ENCODE measurements at regions not wholly inside any gene's neighbourhood (a gene's known extent, or its start where the extent isn't known, plus 50 kb on each side); places are given as distances from the start of the nearest gene placed in this dataset.
"Not testable (repeated sequence)": the region's sequence is repeated elsewhere in the genome, so short reads cannot be mapped to it uniquely, and the experiment has no call there.

DNA sequence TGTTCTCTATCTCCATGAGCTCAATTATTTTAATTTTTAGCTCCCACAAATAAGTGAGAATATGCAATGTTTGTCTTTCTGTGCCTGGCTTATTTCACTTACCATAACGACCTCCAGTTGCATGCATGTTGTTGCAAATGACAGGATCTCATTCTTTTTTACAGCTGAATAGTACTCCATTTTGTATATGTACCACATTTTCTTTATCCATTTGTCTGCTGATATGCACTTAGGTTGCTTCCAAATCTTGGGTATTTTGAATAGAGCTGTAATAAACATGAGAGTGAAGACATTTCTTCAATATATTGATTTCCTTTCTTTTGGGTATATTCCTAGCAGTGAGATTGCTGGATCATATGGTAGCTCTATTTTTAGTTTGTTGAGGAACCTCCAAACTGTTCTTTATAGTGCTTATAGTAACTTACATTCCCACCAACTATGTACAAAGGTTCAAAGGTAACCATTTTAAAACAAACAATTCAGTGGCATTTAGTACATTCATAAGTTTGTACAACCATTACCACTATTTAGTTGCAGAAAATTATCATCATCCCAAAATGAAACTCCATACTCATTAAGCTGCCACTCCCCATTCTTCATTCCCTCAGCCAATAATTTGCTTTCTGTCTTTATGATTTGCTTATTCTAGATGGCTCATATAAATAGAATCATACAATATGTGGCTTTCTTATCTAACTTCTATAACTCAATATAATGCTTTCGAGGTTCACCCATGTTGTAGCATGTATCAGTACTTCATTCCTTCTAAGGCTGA is 255.9 kb upstream of the NFIA start:
- Mint-ChIP-seq H3K9me3 (peaks cover 8% of the 10 kb centered on the region), H3K27me3 (peaks cover 9% of the 10 kb centered on the region), H3K4me3 (no peak overlapping the region), H3K4me1 (no peaks in the 10 kb centered on the region), H3K27ac (no peak overlapping the region), H3K36me3 (no peaks in the 10 kb centered on the region)
- no peak for DNase-seq

DNA sequence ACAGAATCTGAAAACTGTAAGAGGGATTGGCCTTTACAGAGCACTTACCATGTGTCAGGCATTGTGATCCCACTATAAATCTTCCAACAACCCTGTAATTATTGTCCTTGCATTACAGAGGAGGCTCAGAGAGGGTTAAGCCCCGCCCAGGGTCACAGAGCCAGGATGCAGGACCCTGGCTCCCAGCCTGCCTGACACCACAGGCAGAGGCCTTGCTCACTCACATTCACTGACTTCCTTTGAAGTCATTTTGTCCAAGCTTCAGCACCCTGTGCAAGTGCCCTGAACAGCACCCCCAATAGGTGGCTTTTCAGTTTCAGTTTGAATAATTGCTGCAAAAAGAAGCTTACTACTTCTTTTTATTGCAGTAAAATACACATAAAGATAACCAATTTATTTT is 256.8 kb upstream of the NFIA start:
- DNase-seq, result no peak
- H3K4me3 Mint-ChIP-seq, result no peak overlapping the region

DNA sequence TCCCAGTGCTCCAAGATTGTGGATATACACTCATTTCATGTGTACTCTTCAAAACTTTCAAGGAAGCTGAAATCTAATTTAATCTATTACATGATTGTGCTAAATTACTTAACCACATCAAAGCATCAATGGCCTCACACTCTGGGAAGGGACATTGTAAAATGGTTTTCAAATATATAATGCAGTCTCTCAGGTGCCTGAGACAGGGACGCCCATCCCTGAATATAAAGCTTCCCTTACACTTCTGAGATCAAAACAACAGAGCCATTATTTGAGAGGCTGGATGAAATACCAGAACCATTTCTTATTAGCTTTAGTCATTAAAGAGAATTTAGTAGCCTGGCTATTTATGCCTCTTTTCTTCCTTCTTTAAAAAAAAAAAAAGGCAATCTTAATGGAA is 259.2 kb upstream of the NFIA start:
- DNase-seq, result no peak
- no peaks in the 10 kb centered on the region for H3K27me3 Mint-ChIP-seq
- H3K4me3 Mint-ChIP-seq, result no peak overlapping the region
- no peaks in the 10 kb centered on the region for H3K4me1 Mint-ChIP-seq
- no peak overlapping the region for H3K27ac Mint-ChIP-seq
- H3K9me3 Mint-ChIP-seq, result peaks cover 8% of the 10 kb centered on the region
- no peaks in the 10 kb centered on the region for H3K36me3 Mint-ChIP-seq

More for the DNA sequence above, 256.8 kb upstream of the NFIA start:
- H3K27me3 Mint-ChIP-seq, result peaks cover 1% of the 10 kb centered on the region
- H3K36me3 Mint-ChIP-seq, result no peaks in the 10 kb centered on the region
- no peaks in the 10 kb centered on the region for H3K4me1 Mint-ChIP-seq
- H3K27ac Mint-ChIP-seq, result no peak overlapping the region
- H3K9me3 Mint-ChIP-seq, result peaks cover 8% of the 10 kb centered on the region

DNA sequence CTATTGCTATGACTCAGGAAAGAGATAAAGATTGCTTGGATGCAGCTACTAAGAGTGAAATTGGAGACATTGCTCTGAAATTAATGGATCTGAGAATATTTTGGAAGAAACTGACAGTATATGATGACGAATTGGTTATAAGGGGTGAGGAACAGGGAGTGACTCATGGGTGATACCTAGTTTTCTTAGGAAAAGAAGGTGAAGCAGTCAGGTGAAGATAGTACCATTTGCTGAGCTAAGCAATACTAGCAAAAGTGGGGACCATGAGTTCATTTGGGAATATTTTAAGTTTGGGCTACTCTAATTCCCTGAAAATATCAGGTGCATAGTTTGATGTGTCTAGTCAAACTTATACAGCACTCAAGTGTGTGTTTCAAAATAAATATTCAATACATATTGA is 260.1 kb upstream of the NFIA start:
- Mint-ChIP-seq H3K9me3 (peaks cover 8% of the 10 kb centered on the region), H3K4me3 (no peak overlapping the region), H3K4me1 (no peaks in the 10 kb centered on the region), H3K27ac (no peak overlapping the region), H3K36me3 (no peaks in the 10 kb centered on the region), H3K27me3 (no peaks in the 10 kb centered on the region)
- no peak for DNase-seq

DNA sequence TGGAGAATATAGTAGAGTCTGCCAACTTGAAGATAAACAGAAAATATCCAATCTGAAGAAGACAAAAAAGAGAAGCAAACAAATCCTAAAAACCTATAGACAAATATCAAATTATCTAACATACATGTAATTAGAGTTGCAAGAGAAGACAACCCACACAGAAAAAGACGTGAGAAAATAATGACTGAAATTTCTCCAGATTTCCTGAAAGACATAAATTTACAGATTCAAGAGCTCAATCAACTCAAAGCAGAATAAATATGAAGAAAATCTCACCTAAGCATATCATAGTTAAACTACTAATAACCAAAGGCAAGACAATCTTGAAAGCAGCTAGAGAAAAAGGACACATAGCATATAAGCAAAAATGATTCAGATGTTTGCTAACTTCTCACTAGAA is 261.2 kb upstream of the NFIA start:
- H3K4me3 Mint-ChIP-seq, result no peak overlapping the region
- H3K27me3 Mint-ChIP-seq, result no peaks in the 10 kb centered on the region
- H3K9me3 Mint-ChIP-seq, result no peaks in the 10 kb centered on the region
- no peak for DNase-seq
- H3K27ac Mint-ChIP-seq, result no peak overlapping the region
- no peaks in the 10 kb centered on the region for H3K4me1 Mint-ChIP-seq
- H3K36me3 Mint-ChIP-seq, result no peaks in the 10 kb centered on the region

DNA sequence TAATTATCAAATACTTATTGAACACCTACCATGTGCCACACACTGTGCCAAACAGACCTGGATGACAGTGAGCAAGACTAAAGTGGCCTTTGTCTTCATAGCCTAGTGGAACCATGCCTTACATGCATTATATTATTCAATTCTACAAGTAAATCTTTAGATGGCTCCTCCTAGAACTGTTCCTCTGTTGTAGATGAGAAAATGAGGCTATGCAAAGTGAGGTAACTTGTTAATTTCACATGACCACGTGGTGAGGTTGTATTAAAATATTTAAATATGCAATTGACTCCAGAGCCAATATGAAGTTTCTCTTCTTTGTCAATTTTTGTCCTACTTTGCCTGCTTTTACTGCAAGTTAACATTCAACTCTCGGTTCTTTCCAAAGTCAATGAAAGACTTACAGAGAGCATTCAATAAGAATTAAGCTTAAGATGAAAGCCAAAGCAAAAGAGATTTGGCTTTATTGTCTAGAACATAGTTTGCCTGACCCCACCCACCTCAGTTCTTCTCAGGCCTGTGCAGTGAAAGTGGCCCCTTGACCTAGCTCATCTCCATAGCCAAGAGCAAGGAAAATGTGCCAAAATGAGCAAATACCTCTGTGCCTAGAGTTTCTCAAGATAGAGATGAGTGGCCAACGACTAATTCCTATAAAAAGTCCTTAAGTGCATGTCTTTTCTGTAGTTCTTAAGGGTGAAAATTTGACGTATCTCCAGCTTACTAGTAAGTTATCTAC is 263.2 kb upstream of the NFIA start:
- Mint-ChIP-seq H3K36me3 (no peaks in the 10 kb centered on the region), H3K9me3 (no peaks in the 10 kb centered on the region), H3K4me1 (no peaks in the 10 kb centered on the region), H3K4me3 (no peak overlapping the region), H3K27me3 (no peaks in the 10 kb centered on the region), H3K27ac (no peak overlapping the region)
- DNase-seq, result no peak

DNA sequence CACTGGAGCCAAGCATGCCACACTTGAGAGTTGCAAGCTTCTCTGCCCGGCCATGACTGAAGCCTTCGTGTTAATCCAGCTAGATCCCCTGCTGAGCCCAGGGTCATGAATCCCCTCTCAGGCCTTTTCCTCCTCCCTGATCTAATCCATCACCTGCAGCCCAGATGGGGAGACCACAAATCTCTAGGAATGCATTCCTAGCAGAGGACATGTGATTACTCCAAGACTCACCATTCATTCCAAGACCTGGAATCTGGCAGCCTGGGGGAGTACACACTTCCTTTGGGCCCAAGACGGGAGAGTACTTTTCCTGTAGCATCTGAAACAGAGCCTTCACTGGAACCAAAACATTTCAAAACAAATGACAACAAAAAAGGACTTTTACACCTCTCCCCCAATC is 269.3 kb upstream of the NFIA start:
- no peak for DNase-seq
- Mint-ChIP-seq H3K27ac (no peak overlapping the region), H3K9me3 (no peaks in the 10 kb centered on the region), H3K27me3 (peaks cover 3% of the 10 kb centered on the region), H3K4me1 (no peaks in the 10 kb centered on the region), H3K4me3 (no peak overlapping the region), H3K36me3 (no peaks in the 10 kb centered on the region)

DNA sequence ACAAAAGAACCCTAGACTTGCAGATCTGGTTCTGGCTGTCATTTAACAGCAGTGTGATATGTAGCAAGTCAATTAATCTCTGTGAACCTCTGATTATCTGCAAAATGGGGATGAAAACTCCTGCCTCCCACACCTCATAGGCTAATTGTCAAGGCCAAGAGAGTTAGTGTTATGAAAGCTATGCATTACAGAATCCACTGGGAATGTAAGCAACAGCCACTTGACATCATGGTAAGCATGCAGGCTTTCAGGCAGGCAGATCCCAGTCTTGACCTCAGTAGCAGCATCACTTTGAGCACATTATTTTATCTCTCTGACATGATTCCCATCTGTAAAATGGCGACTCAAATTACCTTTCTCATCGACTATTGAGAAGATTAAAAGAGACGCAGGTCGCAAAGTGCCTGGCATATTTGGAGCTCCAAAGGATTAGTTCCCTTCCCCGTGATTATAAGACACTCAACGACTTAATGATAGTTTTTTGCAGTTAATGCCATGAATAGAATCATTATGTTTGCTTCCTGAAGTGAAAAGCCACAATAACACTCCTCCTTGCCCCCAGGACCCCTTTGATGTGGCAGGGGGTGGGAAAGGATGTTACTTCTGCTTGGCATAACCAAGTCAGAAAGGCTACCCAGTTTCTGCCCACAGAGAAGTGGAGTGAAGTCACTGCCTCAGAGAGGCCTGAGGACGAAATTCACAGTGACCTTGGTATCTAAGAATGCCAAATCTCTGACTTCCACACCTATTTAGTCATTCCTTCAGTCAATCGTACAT is 273.0 kb upstream of the NFIA start:
- Mint-ChIP-seq H3K9me3 (peaks cover 9% of the 10 kb centered on the region), H3K27ac (no peak overlapping the region), H3K27me3 (peaks cover 3% of the 10 kb centered on the region), H3K4me1 (no peaks in the 10 kb centered on the region), H3K36me3 (no peaks in the 10 kb centered on the region), H3K4me3 (no peak overlapping the region)
- no peak for DNase-seq

DNA sequence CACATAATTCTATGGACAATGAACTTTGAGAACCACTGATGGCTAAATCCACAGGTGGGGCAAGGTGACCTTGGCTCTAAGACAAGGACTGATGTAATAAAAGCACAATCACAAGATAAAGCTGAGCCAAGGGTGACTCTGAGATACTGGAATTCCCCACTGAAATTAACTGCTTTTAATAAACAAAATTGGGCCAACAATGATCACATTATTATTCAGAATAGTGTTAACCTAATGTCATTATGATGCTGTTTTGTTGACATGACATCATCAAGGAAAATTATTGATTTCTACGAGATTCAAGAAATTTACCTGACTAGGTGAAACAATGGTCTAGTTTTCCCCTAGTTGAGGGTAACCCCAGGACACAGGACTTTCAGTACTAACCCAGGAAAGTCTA is 273.7 kb upstream of the NFIA start:
- no peak for DNase-seq
- Mint-ChIP-seq H3K27me3 (peaks cover 3% of the 10 kb centered on the region), H3K36me3 (no peaks in the 10 kb centered on the region), H3K27ac (no peak overlapping the region), H3K9me3 (peaks cover 9% of the 10 kb centered on the region), H3K4me3 (no peak overlapping the region), H3K4me1 (no peaks in the 10 kb centered on the region)

DNA sequence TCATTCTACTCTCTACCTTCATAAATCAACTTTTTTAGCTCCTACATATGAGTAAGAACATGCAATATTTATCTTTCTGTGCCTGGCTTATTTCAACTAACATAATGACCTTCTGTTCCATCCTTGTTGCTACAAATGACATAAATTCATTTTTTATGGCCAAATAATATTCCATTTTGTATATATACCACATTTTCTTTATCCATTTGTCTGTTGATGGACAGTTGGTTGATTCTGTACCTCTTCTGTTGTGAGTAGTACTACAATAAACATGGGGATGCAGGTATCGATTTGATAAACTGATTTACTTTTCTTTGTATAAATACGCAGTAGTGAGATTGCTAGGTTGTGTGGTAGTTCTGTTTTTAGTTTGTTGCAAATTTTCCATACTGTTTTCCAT is 279.5 kb upstream of the NFIA start:
- Mint-ChIP-seq H3K9me3 (peaks cover 9% of the 10 kb centered on the region), H3K4me1 (no peaks in the 10 kb centered on the region), H3K4me3 (no peak overlapping the region), H3K27me3 (no peaks in the 10 kb centered on the region), H3K27ac (no peak overlapping the region), H3K36me3 (no peaks in the 10 kb centered on the region)
- DNase-seq, result no peak

DNA sequence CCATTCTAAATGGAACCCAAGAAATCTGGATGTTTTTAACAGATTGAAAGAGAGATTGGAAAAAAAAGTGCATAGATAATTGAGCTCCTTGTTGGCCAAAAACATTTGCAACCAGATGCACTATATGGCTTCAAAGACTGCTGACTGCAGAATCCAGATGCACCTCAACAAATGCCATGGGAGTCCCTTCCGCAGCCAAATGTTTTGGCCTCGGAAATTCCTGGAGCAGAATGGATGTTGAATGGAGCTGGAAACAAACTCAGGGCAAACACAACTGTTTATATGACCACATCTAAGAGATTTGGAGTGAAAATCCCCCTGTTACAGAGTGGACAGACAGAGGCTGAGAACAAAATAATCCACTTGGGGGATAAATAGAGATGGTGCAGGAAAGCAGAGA is 285.0 kb upstream of the NFIA start:
- no peaks in the 10 kb centered on the region for H3K27me3 Mint-ChIP-seq
- H3K4me1 Mint-ChIP-seq, result no peaks in the 10 kb centered on the region
- H3K9me3 Mint-ChIP-seq, result no peaks in the 10 kb centered on the region
- H3K4me3 Mint-ChIP-seq, result no peak overlapping the region
- H3K27ac Mint-ChIP-seq, result no peak overlapping the region
- no peak for DNase-seq
- H3K36me3 Mint-ChIP-seq, result no peaks in the 10 kb centered on the region

DNA sequence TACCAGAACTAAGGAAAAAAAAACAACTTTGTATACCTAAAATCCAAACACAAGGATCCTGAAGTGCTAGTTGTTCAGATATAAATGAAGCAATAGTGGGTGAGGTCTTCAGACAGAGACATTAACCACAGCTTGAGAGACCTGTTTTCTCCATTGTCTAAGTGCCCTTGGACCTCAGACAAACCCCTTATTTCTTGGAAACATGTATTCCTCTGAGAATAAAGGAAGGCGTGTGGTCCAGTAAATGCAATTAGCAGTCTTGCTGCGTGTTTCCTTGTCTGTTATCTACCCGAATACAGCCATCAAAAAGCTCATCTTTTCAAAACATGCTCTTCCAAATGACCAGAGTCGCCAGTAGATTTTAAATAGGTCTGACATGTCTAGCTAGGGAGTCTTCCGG is 291.1 kb upstream of the NFIA start:
- no peaks in the 10 kb centered on the region for H3K36me3 Mint-ChIP-seq
- peaks cover 3% of the 10 kb centered on the region for H3K27me3 Mint-ChIP-seq
- no peak overlapping the region for H3K27ac Mint-ChIP-seq
- H3K4me1 Mint-ChIP-seq, result no peaks in the 10 kb centered on the region
- H3K9me3 Mint-ChIP-seq, result no peaks in the 10 kb centered on the region
- DNase-seq, result no peak
- no peak overlapping the region for H3K4me3 Mint-ChIP-seq

DNA sequence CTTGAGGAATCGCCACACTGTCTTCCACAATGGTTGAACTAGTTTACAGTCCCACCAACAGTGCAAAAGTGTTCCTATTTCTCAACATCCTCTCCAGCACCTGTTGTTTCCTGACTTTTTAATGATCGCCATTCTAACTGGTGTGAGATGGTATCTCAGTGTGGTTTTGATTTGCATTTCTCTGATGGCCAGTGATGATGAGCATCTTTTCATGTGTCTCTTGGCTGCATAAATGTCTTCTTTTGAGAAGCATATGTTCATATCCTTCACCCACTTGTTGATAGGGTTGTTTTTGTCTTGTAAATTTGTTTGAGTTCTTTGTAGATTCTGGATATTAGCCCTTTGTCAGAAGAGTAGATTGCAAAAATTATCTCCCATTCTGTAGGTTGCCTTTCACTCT is 309.3 kb upstream of the NFIA start:
- not testable (repeated sequence) for H3K27ac Mint-ChIP-seq, H3K9me3 Mint-ChIP-seq, H3K27me3 Mint-ChIP-seq, DNase-seq, H3K36me3 Mint-ChIP-seq, H3K4me3 Mint-ChIP-seq, H3K4me1 Mint-ChIP-seq

DNA sequence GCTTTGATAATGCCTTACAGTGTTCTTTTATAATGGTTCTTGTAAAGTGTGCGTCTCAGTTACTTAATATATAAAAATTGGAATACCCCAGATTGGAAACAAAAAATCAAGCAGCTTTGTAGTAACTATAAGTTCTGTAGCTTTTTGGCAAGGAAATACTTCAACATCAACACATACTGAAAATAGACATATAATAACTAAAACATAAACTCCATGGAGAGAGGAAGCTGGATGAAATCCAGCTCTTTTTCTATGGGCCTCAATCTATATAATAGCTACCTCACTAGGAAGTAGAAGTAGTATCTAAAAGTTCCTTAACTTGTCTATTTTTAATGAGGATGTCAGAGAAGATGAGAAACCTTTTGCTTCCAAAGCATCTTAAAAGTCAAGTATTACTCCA is 313.3 kb upstream of the NFIA start:
- DNase-seq, result no peak
- no peak overlapping the region for H3K27ac Mint-ChIP-seq
- H3K4me1 Mint-ChIP-seq, result no peaks in the 10 kb centered on the region

DNA sequence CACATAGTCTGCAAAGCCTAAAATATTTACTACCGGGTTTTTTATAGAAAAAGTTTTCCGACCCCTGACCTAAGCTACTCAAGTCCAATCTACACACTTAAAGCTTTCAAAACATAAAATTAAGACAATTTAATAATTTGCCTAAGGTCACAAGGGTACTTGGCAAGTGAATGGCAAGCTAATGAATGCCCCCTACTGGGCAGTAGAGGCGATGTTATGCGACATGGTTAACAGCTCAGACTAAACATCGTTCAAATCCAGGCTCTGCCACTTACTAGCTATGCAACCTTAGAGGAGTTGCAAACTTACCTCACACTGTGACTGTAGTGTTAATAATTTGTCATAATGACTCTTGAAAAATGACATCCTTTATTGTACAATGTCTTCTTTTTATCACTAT is 317.2 kb upstream of the NFIA start:
- no peak overlapping the region for H3K27ac Mint-ChIP-seq
- H3K9me3 Mint-ChIP-seq, result peaks cover 2% of the 10 kb centered on the region
- no peak for DNase-seq
- H3K27me3 Mint-ChIP-seq, result peaks cover 8% of the 10 kb centered on the region
- no peaks in the 10 kb centered on the region for H3K36me3 Mint-ChIP-seq
- no peaks in the 10 kb centered on the region for H3K4me1 Mint-ChIP-seq
- H3K4me3 Mint-ChIP-seq, result no peak overlapping the region

More for the DNA sequence above, 313.3 kb upstream of the NFIA start:
- no peaks in the 10 kb centered on the region for H3K36me3 Mint-ChIP-seq
- peaks cover 4% of the 10 kb centered on the region for H3K9me3 Mint-ChIP-seq
- no peak overlapping the region for H3K4me3 Mint-ChIP-seq
- H3K27me3 Mint-ChIP-seq, result peaks cover 3% of the 10 kb centered on the region
